HEK293 (cell line): ENCODE measurements at regions not wholly inside any gene's neighbourhood (a gene's known extent, or its start where the extent isn't known, plus 50 kb on each side); places are given as distances from the start of the nearest gene placed in this dataset.

Experiments
- CTCF ChIA-PET: fragments of 350-600 bp; formaldehyde crosslinking; extraction: SDS; loops from one replicate; lab custom pipeline; 2021; ENCODE audit warnings: antibody characterized with exemption; lab: Yijun Ruan, JAX
- POLR2A ChIA-PET: fragments of 300-600 bp; formaldehyde crosslinking; extraction: SDS; loops from one replicate; lab custom pipeline; 2020; ENCODE audit warnings: antibody characterized with exemption, inconsistent platforms; lab: Yijun Ruan, JAX
- H3K27ac ChIP-seq: fragments of 200-500 bp; sonication (Bioruptor generic); 2 replicates; pipeline ENCODE4 v1.5.1; 2014; ENCODE audit warnings: low read depth, low read length, control low read depth, inconsistent platforms; ENCODE audit errors: extremely low read depth
- H3K36me3 ChIP-seq, 2 experiments: fragments of 200-500 bp in 1 of 2; sonication (Bioruptor generic) in 1 of 2; 1 replicate in 1 of 2; 2 replicates in 1 of 2; pipeline ENCODE4 v1.5.1; 2014 to 2017; ENCODE audit warnings: inconsistent platforms in 2 of 2, low read length in 2 of 2; ENCODE audit not compliant: control insufficient read depth in 2 of 2, insufficient read depth in 1 of 2
- H3K4me1 ChIP-seq: fragments of 200-500 bp; sonication (Bioruptor generic); 2 replicates; pipeline ENCODE4 v1.5.1; 2014; ENCODE audit warnings: mild to moderate bottlenecking, low read length, inconsistent platforms; ENCODE audit not compliant: control insufficient read depth, insufficient read depth
- H3K4me3 ChIP-seq: 2 replicates; pipeline ENCODE4 v1.5.1; 2011; ENCODE audit warnings: low read depth, mild to moderate bottlenecking, control low read depth, low read length, moderate library complexity
- H3K9me3 ChIP-seq: fragments of 200-500 bp; sonication (Bioruptor generic); 2 replicates; pipeline ENCODE4 v1.5.1; 2014; ENCODE audit warnings: low read depth, low read length, inconsistent platforms; ENCODE audit not compliant: control insufficient read depth, insufficient read depth
- GFI1B ChIP-seq: fragments of 450-650 bp; formaldehyde crosslinking; IDR thresholded peaks from 2 replicates; pipeline ENCODE4 v1.5.1; 2016; ENCODE audit warnings: missing biosample characterization, missing genetic modification characterization
- HOXC10 ChIP-seq: sonication (generic); formaldehyde crosslinking; IDR thresholded peaks from 2 replicates; pipeline ENCODE4 v1.8.1; 2023; ENCODE audit warnings: mild to moderate bottlenecking, missing genetic modification reagents
- MYNN ChIP-seq: fragments of 450-650 bp; formaldehyde crosslinking; IDR thresholded peaks from 2 replicates; pipeline ENCODE4 v1.5.1; 2016; ENCODE audit warnings: missing biosample characterization, missing genetic modification characterization, borderline replicate concordance
- OVOL3 ChIP-seq: fragments of 450-650 bp; formaldehyde crosslinking; IDR thresholded peaks from 2 replicates; pipeline ENCODE4 v1.5.1; 2016; ENCODE audit warnings: missing biosample characterization, missing genetic modification characterization
- TCF7L2 ChIP-seq: IDR thresholded peaks from 2 replicates; pipeline ENCODE4 v1.6.1; 2011; ENCODE audit warnings: low read depth, mild to moderate bottlenecking, inconsistent platforms, low read length, moderate library complexity, borderline replicate concordance
- ZIC2 ChIP-seq: fragments of 450-650 bp; formaldehyde crosslinking; IDR thresholded peaks from 2 replicates; pipeline ENCODE4 v1.5.1; 2016; ENCODE audit warnings: missing biosample characterization, missing genetic modification characterization
- ZNF112 ChIP-seq: fragments of 450-650 bp; formaldehyde crosslinking; IDR thresholded peaks from 2 replicates; pipeline ENCODE4 v1.5.0; 2017; ENCODE audit warnings: missing biosample characterization, missing genetic modification characterization
- ZNF311 ChIP-seq: fragments of 450-650 bp; formaldehyde crosslinking; IDR thresholded peaks from 2 replicates; pipeline ENCODE4 v1.5.1; 2017; ENCODE audit warnings: missing biosample characterization, missing genetic modification characterization, borderline replicate concordance
- ZNF37A ChIP-seq: fragments of 450-650 bp; IDR thresholded peaks from 2 replicates; pipeline ENCODE4 v1.5.1; 2018; ENCODE audit warnings: missing biosample characterization, missing genetic modification characterization
- ZNF521 ChIP-seq: fragments of 450-650 bp; formaldehyde crosslinking; IDR thresholded peaks from 2 replicates; pipeline ENCODE4 v1.5.1; 2017; ENCODE audit warnings: missing biosample characterization, mild to moderate bottlenecking, missing genetic modification characterization
- ZNF548 ChIP-seq: fragments of 450-650 bp; formaldehyde crosslinking; IDR thresholded peaks from 2 replicates; pipeline ENCODE4 v1.5.1; 2016; ENCODE audit warnings: missing biosample characterization, missing genetic modification characterization
- ZNF555 ChIP-seq: fragments of 450-650 bp; formaldehyde crosslinking; conservative IDR thresholded peaks from 2 replicates; pipeline ENCODE4 v1.5.1; 2017; ENCODE audit warnings: missing biosample characterization, mild to moderate bottlenecking, missing genetic modification characterization, inconsistent platforms
- ZNF558 ChIP-seq: fragments of 450-650 bp; formaldehyde crosslinking; IDR thresholded peaks from 2 replicates; pipeline ENCODE4 v1.5.1; 2016; ENCODE audit warnings: missing biosample characterization, missing genetic modification characterization
- ZNF585B ChIP-seq: fragments of 450-650 bp; formaldehyde crosslinking; IDR thresholded peaks from 2 replicates; pipeline ENCODE4 v1.5.1; 2016; ENCODE audit warnings: missing biosample characterization, missing genetic modification characterization
- ZNF692 ChIP-seq: fragments of 450-650 bp; formaldehyde crosslinking; IDR thresholded peaks from 2 replicates; pipeline ENCODE4 v1.5.1; 2016; ENCODE audit warnings: missing biosample characterization, missing genetic modification characterization
- ZNF707 ChIP-seq: fragments of 450-650 bp; formaldehyde crosslinking; IDR thresholded peaks from 2 replicates; pipeline ENCODE4 v1.5.1; 2016; ENCODE audit warnings: missing biosample characterization, missing genetic modification characterization
- TF ChIP-seq, protein P1 (sequence below): fragments of 450-650 bp; formaldehyde crosslinking; IDR thresholded peaks from 2 replicates; pipeline ENCODE4 v1.5.1; 2016; ENCODE audit warnings: missing biosample characterization, missing genetic modification characterization
- TF ChIP-seq, protein P2 (sequence below): fragments of 450-650 bp; formaldehyde crosslinking; IDR thresholded peaks from 2 replicates; pipeline ENCODE4 v1.5.1; 2016; ENCODE audit warnings: missing biosample characterization, missing genetic modification characterization, borderline replicate concordance
- TF ChIP-seq, protein P3 (sequence below): fragments of 450-650 bp; formaldehyde crosslinking; IDR thresholded peaks from 2 replicates; pipeline ENCODE4 v1.5.1; 2017; ENCODE audit warnings: missing biosample characterization, missing genetic modification characterization

GRCh38 chr1:30523055-30524020 is 200.0 kb downstream of the MATN1 start (continued):
- TF ChIP-seq, protein P1, sequence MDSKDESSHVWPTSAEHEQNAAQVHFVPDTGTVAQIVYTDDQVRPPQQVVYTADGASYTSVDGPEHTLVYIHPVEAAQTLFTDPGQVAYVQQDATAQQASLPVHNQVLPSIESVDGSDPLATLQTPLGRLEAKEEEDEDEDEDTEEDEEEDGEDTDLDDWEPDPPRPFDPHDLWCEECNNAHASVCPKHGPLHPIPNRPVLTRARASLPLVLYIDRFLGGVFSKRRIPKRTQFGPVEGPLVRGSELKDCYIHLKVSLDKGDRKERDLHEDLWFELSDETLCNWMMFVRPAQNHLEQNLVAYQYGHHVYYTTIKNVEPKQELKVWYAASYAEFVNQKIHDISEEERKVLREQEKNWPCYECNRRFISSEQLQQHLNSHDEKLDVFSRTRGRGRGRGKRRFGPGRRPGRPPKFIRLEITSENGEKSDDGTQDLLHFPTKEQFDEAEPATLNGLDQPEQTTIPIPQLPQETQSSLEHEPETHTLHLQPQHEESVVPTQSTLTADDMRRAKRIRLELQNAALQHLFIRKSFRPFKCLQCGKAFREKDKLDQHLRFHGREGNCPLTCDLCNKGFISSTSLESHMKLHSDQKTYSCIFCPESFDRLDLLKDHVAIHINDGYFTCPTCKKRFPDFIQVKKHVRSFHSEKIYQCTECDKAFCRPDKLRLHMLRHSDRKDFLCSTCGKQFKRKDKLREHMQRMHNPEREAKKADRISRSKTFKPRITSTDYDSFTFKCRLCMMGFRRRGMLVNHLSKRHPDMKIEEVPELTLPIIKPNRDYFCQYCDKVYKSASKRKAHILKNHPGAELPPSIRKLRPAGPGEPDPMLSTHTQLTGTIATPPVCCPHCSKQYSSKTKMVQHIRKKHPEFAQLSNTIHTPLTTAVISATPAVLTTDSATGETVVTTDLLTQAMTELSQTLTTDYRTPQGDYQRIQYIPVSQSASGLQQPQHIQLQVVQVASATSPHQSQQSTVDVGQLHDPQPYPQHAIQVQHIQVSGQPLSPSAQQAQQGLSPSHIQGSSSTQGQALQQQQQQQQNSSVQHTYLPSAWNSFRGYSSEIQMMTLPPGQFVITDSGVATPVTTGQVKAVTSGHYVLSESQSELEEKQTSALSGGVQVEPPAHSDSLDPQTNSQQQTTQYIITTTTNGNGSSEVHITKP (tag by site-specific recombination): no peak; the same call in 1 of the 2 replicates
- TF ChIP-seq OVOL3 (tag by site-specific recombination): no peak
- TF ChIP-seq ZNF311 (tag by site-specific recombination): no peak
- TF ChIP-seq HOXC10 (CRISPR knock-in tag): no peak
- TF ChIP-seq ZNF558: no peak

GRCh38 chr1:30522031-30523004 is 201.1 kb downstream of the MATN1 start:
- Histone ChIP-seq H3K9me3 (no peaks in the 10 kb centered on the region), H3K4me1 (no peaks in the 10 kb centered on the region), H3K36me3 (no peaks in the 10 kb centered on the region), H3K27ac (no peak overlapping the region), H3K4me3 (no peak overlapping the region)
- POLR2A ChIA-PET: interaction anchor here (0.7 kb wide), 1 partner anchor 463 kb away, joined by 3 read pairs; no protein-coding TSS in a partner anchor
- CTCF ChIA-PET: interaction anchor here (0.6 to 1.6 kb wide), 3 partner anchors 142 to 351 kb away, joined by 3 to 4 read pairs (median 3); no protein-coding TSS in a partner anchor
- TF ChIP-seq ZNF558: no peak
- no peak for TF ChIP-seq ZNF112 (tag by site-specific recombination)
- TF ChIP-seq GFI1B (tag by site-specific recombination): no peak
- TF ChIP-seq TCF7L2: no peak
- no peak for TF ChIP-seq ZNF555
- TF ChIP-seq ZNF692 (tag by site-specific recombination): no peak
- TF ChIP-seq, protein P2, sequence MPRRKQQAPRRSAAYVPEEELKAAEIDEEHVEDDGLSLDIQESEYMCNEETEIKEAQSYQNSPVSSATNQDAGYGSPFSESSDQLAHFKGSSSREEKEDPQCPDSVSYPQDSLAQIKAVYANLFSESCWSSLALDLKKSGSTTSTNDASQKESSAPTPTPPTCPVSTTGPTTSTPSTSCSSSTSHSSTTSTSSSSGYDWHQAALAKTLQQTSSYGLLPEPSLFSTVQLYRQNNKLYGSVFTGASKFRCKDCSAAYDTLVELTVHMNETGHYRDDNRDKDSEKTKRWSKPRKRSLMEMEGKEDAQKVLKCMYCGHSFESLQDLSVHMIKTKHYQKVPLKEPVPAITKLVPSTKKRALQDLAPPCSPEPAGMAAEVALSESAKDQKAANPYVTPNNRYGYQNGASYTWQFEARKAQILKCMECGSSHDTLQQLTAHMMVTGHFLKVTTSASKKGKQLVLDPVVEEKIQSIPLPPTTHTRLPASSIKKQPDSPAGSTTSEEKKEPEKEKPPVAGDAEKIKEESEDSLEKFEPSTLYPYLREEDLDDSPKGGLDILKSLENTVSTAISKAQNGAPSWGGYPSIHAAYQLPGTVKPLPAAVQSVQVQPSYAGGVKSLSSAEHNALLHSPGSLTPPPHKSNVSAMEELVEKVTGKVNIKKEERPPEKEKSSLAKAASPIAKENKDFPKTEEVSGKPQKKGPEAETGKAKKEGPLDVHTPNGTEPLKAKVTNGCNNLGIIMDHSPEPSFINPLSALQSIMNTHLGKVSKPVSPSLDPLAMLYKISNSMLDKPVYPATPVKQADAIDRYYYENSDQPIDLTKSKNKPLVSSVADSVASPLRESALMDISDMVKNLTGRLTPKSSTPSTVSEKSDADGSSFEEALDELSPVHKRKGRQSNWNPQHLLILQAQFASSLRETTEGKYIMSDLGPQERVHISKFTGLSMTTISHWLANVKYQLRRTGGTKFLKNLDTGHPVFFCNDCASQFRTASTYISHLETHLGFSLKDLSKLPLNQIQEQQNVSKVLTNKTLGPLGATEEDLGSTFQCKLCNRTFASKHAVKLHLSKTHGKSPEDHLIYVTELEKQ (tag by site-specific recombination): no peak
- TF ChIP-seq ZNF37A (tag by site-specific recombination): no peak
- no peak for TF ChIP-seq ZNF707
- no peak for TF ChIP-seq ZNF521 (tag by site-specific recombination)
- peak; percentile 88 for TF ChIP-seq MYNN (tag by site-specific recombination)
- TF ChIP-seq, protein P3, sequence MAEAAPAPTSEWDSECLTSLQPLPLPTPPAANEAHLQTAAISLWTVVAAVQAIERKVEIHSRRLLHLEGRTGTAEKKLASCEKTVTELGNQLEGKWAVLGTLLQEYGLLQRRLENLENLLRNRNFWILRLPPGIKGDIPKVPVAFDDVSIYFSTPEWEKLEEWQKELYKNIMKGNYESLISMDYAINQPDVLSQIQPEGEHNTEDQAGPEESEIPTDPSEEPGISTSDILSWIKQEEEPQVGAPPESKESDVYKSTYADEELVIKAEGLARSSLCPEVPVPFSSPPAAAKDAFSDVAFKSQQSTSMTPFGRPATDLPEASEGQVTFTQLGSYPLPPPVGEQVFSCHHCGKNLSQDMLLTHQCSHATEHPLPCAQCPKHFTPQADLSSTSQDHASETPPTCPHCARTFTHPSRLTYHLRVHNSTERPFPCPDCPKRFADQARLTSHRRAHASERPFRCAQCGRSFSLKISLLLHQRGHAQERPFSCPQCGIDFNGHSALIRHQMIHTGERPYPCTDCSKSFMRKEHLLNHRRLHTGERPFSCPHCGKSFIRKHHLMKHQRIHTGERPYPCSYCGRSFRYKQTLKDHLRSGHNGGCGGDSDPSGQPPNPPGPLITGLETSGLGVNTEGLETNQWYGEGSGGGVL (tag by site-specific recombination): peak; percentile 60
- TF ChIP-seq ZIC2 (tag by site-specific recombination): peak; percentile 29; the same call in 1 of the 2 replicates
- no peak for TF ChIP-seq ZNF585B (tag by site-specific recombination)
- no peak for TF ChIP-seq ZNF311 (tag by site-specific recombination)
- TF ChIP-seq HOXC10 (CRISPR knock-in tag): no peak
- TF ChIP-seq ZNF548: no peak
